Retinal pigment epithelial cell (primary cell): ENCODE measurements at regions not wholly inside any gene's neighbourhood (a gene's known extent, or its start where the extent isn't known, plus 50 kb on each side); places are given as distances from the start of the nearest gene placed in this dataset.

Source experiments
- DNase-seq: peaks from one replicate; pipeline ENCODE4 v3.0.0-alpha.2; 2010; ENCODE audit warnings: low read depth
- H3K4me3 ChIP-seq: 2 replicates; pipeline ENCODE4 v1.5.1; 2011; ENCODE audit warnings: mild to moderate bottlenecking, low read length, control low read depth, moderate library complexity
- CTCF ChIP-seq: conservative IDR thresholded peaks from 2 replicates; pipeline ENCODE4 v1.5.1; 2011; ENCODE audit warnings: low read depth, low read length, control low read depth, inconsistent platforms

GRCh38 chr16:52630711-52631110 is 83.8 kb upstream of the TOX3 start:
- no peak for TF ChIP-seq CTCF
- H3K4me3 ChIP-seq, result no peak overlapping the region
- DNase-seq, result no peak

- no peak overlapping the region for H3K4me3 ChIP-seq
- no peak for TF ChIP-seq CTCF
- DNase-seq, result no peak
These were observed 82.4 kb upstream of the TOX3 start for GRCh38 chr16:52629296-52629695.

- no peak for TF ChIP-seq CTCF
- no peak overlapping the region for H3K4me3 ChIP-seq
- no peak for DNase-seq
These were observed 77.9 kb upstream of the TOX3 start for GRCh38 chr16:52624891-52625290.

- H3K4me3 ChIP-seq, result no peak overlapping the region
- no peak for DNase-seq
- TF ChIP-seq CTCF, result no peak
These were observed 74.7 kb upstream of the TOX3 start for GRCh38 chr16:52621651-52622050.

DNA sequence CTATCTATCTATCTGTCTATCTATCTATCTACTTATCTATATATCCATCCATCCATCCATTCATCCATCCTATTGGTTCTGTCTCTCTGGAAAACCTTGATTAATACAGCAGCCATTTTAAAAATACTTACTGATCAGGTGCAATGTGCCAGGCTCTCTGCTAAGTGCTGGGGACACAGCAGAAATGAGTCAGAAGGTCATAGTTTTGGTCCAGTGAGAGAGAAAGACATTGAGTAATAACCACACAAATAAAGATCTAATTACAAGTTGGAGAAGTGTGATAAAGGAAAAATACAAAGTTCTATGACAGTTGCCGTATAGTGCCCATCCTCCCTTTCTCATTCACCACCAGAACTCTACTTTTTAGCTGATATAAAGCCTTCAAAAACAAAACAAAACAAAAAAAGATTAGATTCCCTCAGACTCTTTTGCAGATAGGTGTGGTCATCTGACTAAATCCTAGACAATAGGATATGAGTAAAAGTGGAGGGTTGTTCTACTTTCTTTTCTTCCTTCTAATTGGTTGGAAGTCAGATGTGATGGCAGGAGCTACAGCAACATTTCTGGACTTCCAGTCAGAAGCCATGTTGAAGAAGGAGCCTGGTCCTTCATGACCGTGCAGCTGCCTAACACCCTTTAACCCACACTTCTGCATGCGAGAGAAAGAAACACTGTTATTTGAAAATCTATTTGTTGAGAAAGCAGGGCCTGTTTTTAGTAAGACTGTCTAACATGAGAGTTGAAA is 72.0 kb upstream of the TOX3 start:
- no peak overlapping the region for H3K4me3 ChIP-seq
- TF ChIP-seq CTCF, result no peak
- DNase-seq, result no peak

DNA sequence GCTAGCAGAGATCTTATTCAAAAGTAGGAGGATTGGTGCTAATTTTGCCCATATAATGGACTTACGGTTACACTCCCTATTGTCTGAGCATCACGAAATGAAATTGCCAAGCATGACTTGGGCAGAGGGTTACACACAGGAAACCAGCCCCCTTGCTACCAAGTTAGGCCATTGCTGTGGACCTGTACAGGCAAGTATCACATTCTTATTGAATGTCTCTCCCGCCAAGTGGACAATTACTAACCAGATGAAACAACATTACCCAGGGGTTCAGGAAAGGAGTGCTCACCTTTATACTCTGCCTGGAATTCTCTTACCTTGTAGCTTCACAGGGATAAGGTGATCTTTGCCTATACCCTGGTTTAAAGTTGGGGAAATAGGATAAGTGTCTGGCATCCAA is 70.6 kb upstream of the TOX3 start:
- DNase-seq, result no peak
- no peak overlapping the region for H3K4me3 ChIP-seq
- TF ChIP-seq CTCF, result no peak

DNA sequence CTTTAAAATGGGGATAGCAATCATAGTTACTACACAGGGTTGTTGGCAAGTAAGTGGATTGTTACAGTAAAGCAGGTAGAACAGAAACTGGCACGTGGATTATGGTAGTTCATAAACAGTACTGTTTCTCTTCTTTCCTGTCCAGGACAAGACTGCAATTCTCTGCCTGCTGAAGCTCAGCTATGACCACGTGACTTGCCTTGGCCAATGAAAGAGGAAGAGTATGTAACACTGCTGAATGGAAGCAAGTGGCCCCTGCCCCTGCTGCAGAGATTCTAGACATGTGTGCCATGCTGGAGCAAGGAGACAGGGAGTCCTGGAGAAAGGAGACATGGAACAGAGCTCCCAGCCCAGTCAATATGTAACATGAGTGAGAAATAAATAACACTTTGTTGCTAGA is 66.6 kb upstream of the TOX3 start:
- TF ChIP-seq CTCF, result no peak
- no peak for DNase-seq
- H3K4me3 ChIP-seq, result no peak overlapping the region
